B cell (primary cell): ENCODE measurements at regions not wholly inside any gene's neighbourhood (a gene's known extent, or its start where the extent isn't known, plus 50 kb on each side); places are given as distances from the start of the nearest gene placed in this dataset.

ENCODE experiments used
- ATAC-seq: fragments of 200-7000 bp; cut with Tn5 transposase; one replicate; pipeline ENCODE4 v1.10.0; 2021; ENCODE audit warnings: low read depth, mild to moderate bottlenecking, moderate number of reproducible peaks, moderate library complexity
- CTCF ChIA-PET: fragments of 350-600 bp; sonication (Branson Sonifier 250); formaldehyde crosslinking; loops from one replicate; lab custom pipeline; 2021; ENCODE audit warnings: antibody characterized with exemption, inconsistent platforms; lab: Charles Lee
- POLR2A ChIA-PET: fragments of 350-600 bp; sonication (Branson Sonifier 250); formaldehyde crosslinking; loops from one replicate; lab custom pipeline; 2021; ENCODE audit warnings: antibody characterized with exemption; lab: Charles Lee
- DNase-seq: peaks from one replicate; pipeline ENCODE4 v3.0.0; 2013
- H2AFZ ChIP-seq: 2 replicates; pipeline ENCODE4 v1.6.1; 2012; ENCODE audit warnings: mild to moderate bottlenecking, low read depth, low read length; ENCODE audit not compliant: insufficient read depth, poor library complexity, severe bottlenecking
- H3K27ac ChIP-seq, 2 donors: 1 replicate in 1 of 2; 2 replicates in 1 of 2; pipeline ENCODE4 v1.5.1; 2012 to 2013; ENCODE audit warnings: low read length in 2 of 2, mild to moderate bottlenecking in 2 of 2, moderate library complexity in 1 of 2
- H3K27me3 ChIP-seq, 4 experiments: fragments of 200-600 bp in 1 of 4; sonication (generic) in 1 of 4; replicated peaks in 1 of 4; 1 replicate in 2 of 4; 2 replicates in 2 of 4; pipeline versions ENCODE4 v1.6.1 to v1.7.0; 2013 to 2016; ENCODE audit warnings: low read length in 3 of 4, mild to moderate bottlenecking in 2 of 4, mixed read lengths in 1 of 4, moderate library complexity in 1 of 4; ENCODE audit not compliant: insufficient read depth in 4 of 4, control insufficient read depth in 3 of 4; ENCODE audit errors: control extremely low read depth in 1 of 4
- H3K36me3 ChIP-seq, 2 experiments: replicated peaks in 1 of 2; 1 replicate in 1 of 2; 2 replicates in 1 of 2; pipeline versions ENCODE4 v1.6.1 to v1.7.1; 2013; ENCODE audit warnings: low read length in 1 of 2; ENCODE audit not compliant: insufficient read depth in 2 of 2, control insufficient read depth in 1 of 2; ENCODE audit errors: control extremely low read depth in 1 of 2, extremely low read depth in 1 of 2
- H3K4me1 ChIP-seq, 2 donors: fragments of 200-600 bp in 1 of 2; sonication (generic) in 1 of 2; 1 replicate in 1 of 2; 2 replicates in 1 of 2; pipeline versions ENCODE4 v1.5.1 to v1.6.1; 2013 to 2017; ENCODE audit warnings: low read length in 2 of 2; ENCODE audit not compliant: control insufficient read depth in 2 of 2, insufficient read depth in 2 of 2
- H3K4me2 ChIP-seq: replicated peaks from 2 replicates; pipeline ENCODE3; 2012; ENCODE audit warnings: mild to moderate bottlenecking, low read depth, low read length; ENCODE audit not compliant: poor library complexity, severe bottlenecking
- H3K4me3 ChIP-seq, 5 experiments: fragments of 200-600 bp in 1 of 5; sonication (generic) in 1 of 5; 1 replicate in 3 of 5; 2 replicates in 2 of 5; pipeline versions ENCODE4 v1.5.1 to v1.7.0; 2011 to 2016; ENCODE audit warnings: low read length in 4 of 5, mild to moderate bottlenecking in 4 of 5, low read depth in 2 of 5, control low read depth in 1 of 5, moderate library complexity in 1 of 5; ENCODE audit not compliant: insufficient read depth in 1 of 5; ENCODE audit errors: control extremely low read depth in 1 of 5, extremely low read depth in 1 of 5
- H3K79me2 ChIP-seq: fragments of 200-600 bp; sonication (generic); one replicate; pipeline ENCODE4 v1.6.0; 2016; ENCODE audit warnings: low read length; ENCODE audit not compliant: control insufficient read depth, insufficient read depth
- H3K9ac ChIP-seq: fragments of 200-600 bp; sonication (generic); 2 replicates; pipeline ENCODE4 v1.6.1; 2017; ENCODE audit warnings: mild to moderate bottlenecking, low read length, moderate library complexity
- H3K9me3 ChIP-seq, 3 donors: one replicate each; pipeline versions ENCODE4 v1.6.1 to v1.7.1; 2013; ENCODE audit warnings: low read length in 2 of 3; ENCODE audit not compliant: control insufficient read depth in 2 of 3, insufficient read depth in 1 of 3; ENCODE audit errors: control extremely low read depth in 1 of 3
- H4K20me1 ChIP-seq: 2 replicates; pipeline ENCODE4 v1.6.0; 2012; ENCODE audit warnings: mild to moderate bottlenecking, low read length; ENCODE audit not compliant: insufficient read depth, control insufficient read depth, poor library complexity, severe bottlenecking
- H3K27ac Mint-ChIP-seq: one replicate; pipeline ENCODE4 v1.8.0; 2021; ENCODE audit warnings: mixed read lengths
- H3K27me3 Mint-ChIP-seq: one replicate; pipeline ENCODE4 v1.8.0; 2021; ENCODE audit warnings: mixed read lengths
- H3K4me1 Mint-ChIP-seq: one replicate; pipeline ENCODE4 v1.8.0; 2021; ENCODE audit warnings: mixed read lengths
- H3K4me3 Mint-ChIP-seq: one replicate; pipeline ENCODE4 v1.8.0; 2021; ENCODE audit warnings: mixed read lengths
- H3K9me3 Mint-ChIP-seq: one replicate; pipeline ENCODE4 v1.8.0; 2022; ENCODE audit warnings: mixed read lengths; ENCODE audit not compliant: insufficient read depth
- CTCF ChIP-seq: fragments of 200-600 bp; IDR thresholded peaks from one replicate; pipeline ENCODE4 v1.8.0; 2022; ENCODE audit warnings: antibody characterized with exemption, mild to moderate bottlenecking
- EZH2 ChIP-seq: IDR thresholded peaks from 2 replicates; pipeline ENCODE4 v1.6.1; 2012; ENCODE audit warnings: borderline replicate concordance, low read depth, mild to moderate bottlenecking, moderate library complexity, low read length; ENCODE audit not compliant: insufficient read depth, poor library complexity, severe bottlenecking
- WGBS: methylation state at CpG from one replicate; pipeline ENCODE4 v1.1.5; 2013; ENCODE audit warnings: missing lambda C conversion rate; ENCODE audit not compliant: insufficient coverage; 5-methylcytosine and 5-hydroxymethylcytosine counted together
- intact Hi-C: fragments of 100-400 bp; cut with micrococcal nuclease; formaldehyde crosslinking; loops from one replicate; pipeline ENCODE4 v1.10.0; 2022

GRCh38 chr21:22393324-22393723 lies 1395.1 kb downstream of the NCAM2 start:
- ChIA-PET POLR2A (no interaction called here), CTCF (no interaction called here)
- Histone ChIP-seq H2AFZ (no peak overlapping the region), H3K9me3 (peaks cover 0 to 1% (median 0%) of the 10 kb centered on the region in 3 donors), H3K4me3 (no peak overlapping the region), H4K20me1 (no peaks in the 10 kb centered on the region), H3K79me2 (no peaks in the 10 kb centered on the region), H3K27me3 (no peaks in the 10 kb centered on the region), H3K4me2 (no peak overlapping the region), H3K4me1 (no peaks in the 10 kb centered on the region), H3K27ac (no peak overlapping the region), H3K9ac (no peak overlapping the region), H3K36me3 (no peaks in the 10 kb centered on the region)
- intact Hi-C loops, result no loop called here
- Mint-ChIP-seq H3K27me3 (no peaks in the 10 kb centered on the region), H3K4me3 (no peak overlapping the region), H3K9me3 (no peaks in the 10 kb centered on the region), H3K4me1 (no peaks in the 10 kb centered on the region), H3K27ac (no peak overlapping the region)
- no peak for ATAC-seq
- no peak for TF ChIP-seq EZH2
- no peak for TF ChIP-seq CTCF
- no peak for DNase-seq

GRCh38 chr21:22395965-22396364 lies 1397.8 kb downstream of the NCAM2 start:
- Mint-ChIP-seq H3K27me3 (no peaks in the 10 kb centered on the region), H3K4me1 (no peaks in the 10 kb centered on the region), H3K9me3 (no peaks in the 10 kb centered on the region), H3K4me3 (no peak overlapping the region), H3K27ac (no peak overlapping the region)
- no peaks in the 10 kb centered on the region for H3K27me3 ChIP-seq
- DNase-seq, result no peak
- no peak overlapping the region for H3K4me3 ChIP-seq
- no peaks in the 10 kb centered on the region for H3K4me1 ChIP-seq
- TF ChIP-seq CTCF (no peak), EZH2 (no peak)
- no peak overlapping the region for H3K4me2 ChIP-seq
- H3K9me3 ChIP-seq, result peaks cover 0 to 1% (median 0%) of the 10 kb centered on the region in 3 donors
- no peak overlapping the region for H3K27ac ChIP-seq
- no peak overlapping the region for H3K9ac ChIP-seq
- H2AFZ ChIP-seq, result no peak overlapping the region
- ATAC-seq, result no peak
- WGBS, result 68% methylated on average over 3 of the region's 6 CpGs
- H4K20me1 ChIP-seq, result no peaks in the 10 kb centered on the region
- ChIA-PET POLR2A (no interaction called here), CTCF (interaction anchor here (0.6 kb wide), 1 partner anchor 216 kb away, joined by 3 read pairs; no protein-coding TSS in a partner anchor)
- H3K79me2 ChIP-seq, result no peaks in the 10 kb centered on the region
- intact Hi-C loops, result no loop called here
- H3K36me3 ChIP-seq, result no peaks in the 10 kb centered on the region
